Activated naive CD4-positive, alpha-beta T cell treated with Interleukin-2 at 50 U/mL for 16 hours (primary cell): ENCODE measurements at regions not wholly inside any gene's neighbourhood (a gene's known extent, or its start where the extent isn't known, plus 50 kb on each side); places are given as distances from the start of the nearest gene placed in this dataset.
"Not testable (repeated sequence)": the region's sequence is repeated elsewhere in the genome, so short reads cannot be mapped to it uniquely, and the experiment has no call there.

Source experiments
- DNase-seq: peaks from one replicate; pipeline ENCODE4 v3.0.0-alpha.2; 2020

GRCh38 chr21:20220586-20220985 lies 777.6 kb upstream of the NCAM2 start:
- no peak for DNase-seq

DNA sequence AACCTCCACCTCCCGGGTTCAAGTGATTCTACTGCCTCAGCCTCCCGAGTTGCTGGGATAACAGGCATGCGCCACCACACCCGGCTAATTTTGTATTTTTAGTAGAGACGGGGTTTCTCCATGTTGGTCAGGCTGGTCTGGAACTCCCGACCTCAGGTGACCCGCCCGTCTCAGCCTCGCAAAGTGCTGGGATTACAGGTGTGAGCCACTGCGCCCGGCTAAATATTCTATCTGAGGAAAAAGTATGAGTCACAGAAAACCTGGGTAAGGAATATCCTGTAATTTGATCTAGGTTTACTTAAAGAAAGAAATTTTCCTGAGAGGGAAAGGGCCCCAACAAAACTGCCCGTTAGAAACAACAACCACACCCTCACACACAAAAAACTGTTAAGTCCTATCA lies 776.2 kb upstream of the NCAM2 start:
- DNase-seq: not testable (repeated sequence)

- DNase-seq: not testable (repeated sequence)
Measured at GRCh38 chr21:20236649-20237048, 761.6 kb upstream of the NCAM2 start.

GRCh38 chr21:20249401-20249800 lies 748.8 kb upstream of the NCAM2 start:
- DNase-seq: no peak

GRCh38 chr21:20250337-20250736 lies 747.9 kb upstream of the NCAM2 start:
- no peak for DNase-seq

- DNase-seq: no peak
Measured at GRCh38 chr21:20253261-20253660, 744.9 kb upstream of the NCAM2 start.

DNA sequence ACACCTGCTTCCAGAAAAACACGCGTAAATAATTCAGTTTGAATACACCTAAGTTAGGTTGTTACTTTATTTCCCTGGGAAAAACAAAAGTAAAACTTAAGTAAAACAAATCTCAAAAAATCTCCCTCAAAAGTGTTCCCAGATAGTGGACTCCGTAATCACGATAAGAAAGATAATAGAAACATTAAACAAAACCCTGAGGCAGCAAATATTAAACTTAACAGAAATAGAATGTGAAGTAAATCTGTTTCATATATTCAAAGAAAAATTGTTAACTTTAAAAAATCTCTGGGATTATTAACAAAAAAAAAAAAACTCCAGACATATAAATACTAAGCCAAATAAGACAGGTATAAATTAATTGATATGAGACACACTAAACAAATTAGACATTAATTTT lies 743.2 kb upstream of the NCAM2 start:
- DNase-seq: no peak

DNA sequence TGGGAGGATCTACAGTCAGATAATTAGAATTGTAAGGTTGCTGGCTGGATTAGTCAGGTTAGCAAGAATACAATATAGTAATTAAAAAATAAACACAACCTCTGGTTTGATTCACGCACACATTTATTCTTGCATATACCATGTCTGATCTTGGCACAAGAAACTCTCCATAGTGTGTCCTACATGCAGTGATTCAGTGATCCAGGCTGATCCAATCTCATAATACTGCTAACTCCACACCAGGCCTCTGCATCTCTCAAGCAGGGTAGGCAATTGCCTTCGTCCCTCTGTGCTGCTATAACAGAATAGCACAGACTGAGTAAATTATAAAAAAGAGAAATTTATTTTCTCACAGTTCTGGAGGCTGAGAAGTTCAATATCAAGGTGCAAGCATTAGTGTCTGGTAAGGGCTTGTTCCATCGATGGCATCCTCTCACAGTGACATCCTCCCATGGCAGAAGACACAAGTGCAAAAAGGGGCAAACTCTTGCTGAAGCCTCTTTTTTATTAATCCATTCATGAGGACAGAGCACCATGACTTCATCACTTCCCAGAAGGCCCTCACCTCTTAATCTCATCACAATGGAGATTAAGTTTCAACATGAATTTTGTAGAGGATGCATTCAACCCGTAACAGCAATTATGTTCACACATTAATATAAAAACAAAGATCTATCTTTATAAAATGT lies 741.0 kb upstream of the NCAM2 start:
- DNase-seq: no peak

DNA sequence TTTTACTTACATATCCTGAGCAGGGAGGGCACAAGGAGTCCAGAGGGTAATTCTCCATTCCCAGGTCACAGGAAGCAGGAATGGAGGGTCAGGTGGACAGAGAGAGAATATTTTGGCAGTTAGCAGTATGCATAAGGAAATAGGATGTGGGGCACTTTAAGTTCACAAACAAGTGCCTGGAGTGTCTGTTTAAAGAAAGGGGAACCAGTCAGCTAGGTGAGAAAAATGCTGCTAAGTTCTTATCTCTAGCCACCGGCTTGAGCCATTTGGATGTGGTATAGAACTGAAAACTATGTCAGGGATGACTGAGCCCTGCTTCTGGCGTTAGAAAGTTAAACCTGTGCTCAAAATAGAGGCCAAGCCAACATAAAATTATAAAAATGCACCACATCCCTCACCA lies 739.7 kb upstream of the NCAM2 start:
- no peak for DNase-seq

GRCh38 chr21:20259031-20259867 lies 739.0 kb upstream of the NCAM2 start:
- no peak for DNase-seq

GRCh38 chr21:20260124-20260523 lies 738.1 kb upstream of the NCAM2 start:
- DNase-seq: no peak

GRCh38 chr21:20261364-20261763 lies 736.8 kb upstream of the NCAM2 start:
- DNase-seq: no peak

DNA sequence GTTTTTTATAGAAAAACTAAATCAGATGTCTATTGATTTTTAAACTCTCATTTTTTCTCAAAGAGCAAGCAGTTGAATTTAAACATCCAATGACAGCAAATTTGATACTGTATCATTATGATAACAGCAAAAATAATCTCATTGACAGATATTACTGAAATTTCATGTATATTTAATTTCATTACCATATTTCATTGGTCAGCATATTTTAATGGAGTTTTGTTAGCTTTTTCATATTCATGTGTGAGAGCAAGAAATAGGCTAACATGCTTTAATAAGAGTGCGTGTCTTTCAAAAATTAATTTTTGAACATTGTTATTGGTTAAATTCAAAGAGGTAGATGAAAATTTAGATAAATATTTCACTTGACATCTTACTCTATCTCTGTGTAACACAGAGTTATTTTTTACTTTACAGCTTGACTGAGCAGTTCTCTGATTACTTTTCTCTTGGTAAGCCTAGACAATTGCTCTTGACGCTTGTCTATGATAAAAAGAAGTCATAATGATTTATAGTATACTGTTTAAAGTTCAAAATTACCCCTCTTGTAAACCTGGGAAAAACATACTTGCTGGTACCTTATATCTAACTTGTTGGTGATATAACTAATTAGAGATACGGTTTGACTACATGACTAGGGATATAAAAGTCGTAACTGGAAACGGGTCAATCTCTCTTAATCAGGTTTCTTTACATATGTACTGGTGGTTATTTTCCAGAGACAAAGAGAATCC lies 732.3 kb upstream of the NCAM2 start:
- no peak for DNase-seq

DNA sequence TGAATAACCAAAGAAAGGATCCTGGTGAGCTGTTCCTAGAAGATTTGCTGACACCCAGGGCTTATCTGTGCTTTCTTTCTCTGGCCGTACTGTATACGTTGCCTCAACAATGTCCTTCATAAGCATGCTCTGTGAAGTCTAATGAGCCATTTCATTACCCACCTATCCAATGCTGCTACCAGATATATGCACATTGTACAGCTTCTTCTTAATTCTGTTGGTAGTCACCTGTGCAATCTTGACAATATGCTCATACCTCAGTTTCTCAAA lies 731.8 kb upstream of the NCAM2 start:
- no peak for DNase-seq

DNA sequence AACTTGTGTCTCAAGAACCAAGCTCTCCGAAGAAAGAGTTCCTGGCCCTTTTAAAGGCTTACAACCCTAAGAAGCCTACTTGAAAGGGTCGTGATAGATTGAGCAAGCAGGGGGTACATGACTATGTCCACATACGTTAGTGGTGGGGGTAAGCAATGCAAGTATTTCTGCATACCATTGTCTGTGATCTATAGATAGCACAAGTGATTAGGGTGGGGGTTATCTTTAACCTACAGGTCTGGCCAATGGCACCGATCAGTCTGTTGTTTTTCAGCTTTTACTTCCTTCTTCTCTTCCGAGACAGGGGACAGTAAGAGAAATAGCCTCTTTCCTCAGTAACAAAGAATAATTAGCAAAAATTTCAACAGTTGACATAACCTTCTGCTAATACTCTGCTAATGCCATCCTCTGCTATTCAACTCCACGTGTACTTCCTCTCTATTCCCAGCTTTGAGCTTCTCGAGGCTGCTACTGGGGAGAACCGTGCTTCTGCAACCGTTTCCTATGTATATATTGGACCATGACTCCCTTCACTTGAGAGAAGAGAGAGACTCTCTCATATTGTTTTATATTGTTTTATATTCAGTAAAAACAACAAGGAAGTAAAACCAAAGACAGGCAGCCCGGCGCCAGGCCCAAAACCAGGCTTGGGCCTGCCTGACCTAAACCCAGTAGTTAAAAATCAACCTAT lies 727.7 kb upstream of the NCAM2 start:
- no peak for DNase-seq

DNA sequence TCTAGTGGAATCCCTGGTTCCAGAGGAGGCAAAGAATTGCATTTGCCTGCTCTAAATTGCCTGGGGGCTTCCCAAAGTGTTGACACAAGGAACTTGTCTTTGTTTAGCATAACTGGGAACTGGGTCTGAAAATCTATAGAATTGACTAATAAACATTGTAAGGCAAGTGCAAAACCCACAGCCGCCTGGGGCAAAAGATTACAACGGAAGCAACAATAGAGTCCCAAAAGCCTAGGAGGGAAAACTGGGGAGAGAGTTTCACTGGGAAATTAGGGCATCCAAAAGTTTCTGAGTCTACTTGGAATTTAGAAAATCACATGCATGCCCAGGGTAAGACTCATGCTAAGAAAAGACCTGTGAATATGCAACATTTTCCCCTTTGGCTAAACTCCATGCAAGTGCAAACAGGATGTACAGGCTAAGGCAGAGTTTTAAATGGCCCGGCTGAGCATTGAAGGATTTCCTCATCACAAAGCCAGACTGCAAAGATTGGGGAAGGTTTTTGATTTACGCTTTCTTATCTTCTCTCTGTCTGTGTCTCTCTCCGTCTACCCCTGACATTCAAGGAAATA lies 725.3 kb upstream of the NCAM2 start:
- no peak for DNase-seq

GRCh38 chr21:20276377-20276776 lies 721.8 kb upstream of the NCAM2 start:
- no peak for DNase-seq

- no peak for DNase-seq
Measured at GRCh38 chr21:20276954-20277353, 721.3 kb upstream of the NCAM2 start.

- no peak for DNase-seq
Measured at GRCh38 chr21:20283836-20284235, 714.4 kb upstream of the NCAM2 start.

DNA sequence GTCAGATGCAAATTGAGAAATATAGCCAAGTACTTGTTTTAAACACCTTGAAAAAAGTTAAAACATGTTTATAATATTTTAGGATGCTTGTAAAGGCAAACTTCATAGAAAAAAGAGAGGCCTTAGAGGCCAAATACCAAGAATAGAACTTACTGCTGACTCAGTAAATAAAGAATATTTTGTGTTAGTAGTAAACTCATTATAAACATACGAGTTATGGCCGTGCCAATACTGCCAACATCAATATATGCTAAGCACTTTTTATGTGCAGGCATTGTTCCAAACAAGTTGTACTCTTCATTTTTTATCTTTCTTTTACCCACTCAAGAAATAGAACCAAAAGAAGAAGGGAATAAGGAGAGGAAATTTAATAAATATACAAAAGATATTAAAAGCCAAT lies 705.9 kb upstream of the NCAM2 start:
- no peak for DNase-seq

DNA sequence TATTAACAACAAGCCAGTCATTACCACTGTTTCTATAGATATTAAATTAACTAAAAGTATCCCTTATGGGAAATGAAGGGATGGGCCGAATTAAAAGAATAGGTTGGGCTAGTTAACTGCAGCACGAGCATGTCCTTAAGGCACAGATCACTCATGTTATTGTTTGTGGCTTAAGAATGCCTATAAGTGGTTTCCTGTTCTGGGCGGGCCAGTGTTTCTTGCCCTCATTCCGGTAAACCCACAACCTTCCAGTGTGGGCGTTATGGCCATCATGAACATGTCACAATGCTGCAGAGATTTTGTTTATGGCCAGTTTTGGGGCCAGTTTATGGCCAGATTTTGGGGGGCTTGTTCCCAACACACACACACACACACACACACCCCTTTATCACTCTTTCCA lies 705.4 kb upstream of the NCAM2 start:
- DNase-seq: not testable (repeated sequence)

GRCh38 chr21:20301395-20301794 lies 696.8 kb upstream of the NCAM2 start:
- no peak for DNase-seq

DNA sequence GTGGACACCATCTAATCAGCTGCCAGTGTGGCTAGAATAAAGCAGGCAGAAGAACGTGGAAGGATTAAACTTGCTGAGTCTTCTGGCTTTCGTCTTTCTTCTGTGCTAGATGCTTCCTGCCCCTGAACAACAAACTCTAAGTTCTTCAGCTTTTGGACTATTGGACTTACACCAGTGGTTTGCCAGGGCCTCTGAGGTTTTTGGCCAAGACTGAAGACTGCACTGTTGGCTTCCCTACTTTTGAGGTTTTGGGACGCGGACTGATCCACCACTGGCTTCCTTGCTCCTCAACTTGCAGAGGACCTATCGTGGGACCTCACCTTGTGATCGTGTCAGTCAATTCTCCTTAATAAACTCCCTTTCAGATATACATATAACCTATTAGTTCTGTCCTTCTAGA lies 696.1 kb upstream of the NCAM2 start:
- DNase-seq: no peak
